HG02973 (cell line): ENCODE measurements at regions not wholly inside any gene's neighbourhood (a gene's known extent, or its start where the extent isn't known, plus 50 kb on each side); places are given as distances from the start of the nearest gene placed in this dataset.

Source experiments
- ATAC-seq: cut with Tn5 transposase; IDR thresholded peaks from one replicate; pipeline ENCODE4 v1.9.1; 2021; ENCODE audit warnings: moderate library complexity; ENCODE audit not compliant: unreplicated experiment

GRCh38 chr1:208757846-208758245, 513.7 kb upstream of the PLXNA2 start:
- no peak for ATAC-seq

GRCh38 chr1:208759255-208759654, 515.1 kb upstream of the PLXNA2 start:
- no peak for ATAC-seq

- no peak for ATAC-seq
These were observed 519.8 kb upstream of the PLXNA2 start for GRCh38 chr1:208763971-208764370.

GRCh38 chr1:208766832-208767231, 522.6 kb upstream of the PLXNA2 start:
- ATAC-seq, result no peak

GRCh38 chr1:208767816-208768215, 523.6 kb upstream of the PLXNA2 start:
- no peak for ATAC-seq

GRCh38 chr1:208772891-208773290, 528.7 kb upstream of the PLXNA2 start:
- no peak for ATAC-seq

- no peak for ATAC-seq
These were observed 531.7 kb upstream of the PLXNA2 start for GRCh38 chr1:208775841-208776240.

- no peak for ATAC-seq
These were observed 534.2 kb upstream of the PLXNA2 start for GRCh38 chr1:208778417-208778816.

- ATAC-seq, result no peak
These were observed 537.3 kb upstream of the PLXNA2 start for GRCh38 chr1:208781391-208782045.

GRCh38 chr1:208782186-208782585, 538.0 kb upstream of the PLXNA2 start:
- no peak for ATAC-seq

- no peak for ATAC-seq
These were observed 541.4 kb upstream of the PLXNA2 start for GRCh38 chr1:208785629-208786028.

- no peak for ATAC-seq
These were observed 543.0 kb upstream of the PLXNA2 start for GRCh38 chr1:208787219-208787618.

- ATAC-seq, result no peak
These were observed 543.9 kb upstream of the PLXNA2 start for GRCh38 chr1:208788013-208788540.

- no peak for ATAC-seq
These were observed 547.3 kb upstream of the PLXNA2 start for GRCh38 chr1:208791456-208791855.

GRCh38 chr1:208793861-208794345, 549.7 kb upstream of the PLXNA2 start:
- no peak for ATAC-seq

GRCh38 chr1:208799186-208799585, 555.0 kb upstream of the PLXNA2 start:
- no peak for ATAC-seq

- ATAC-seq, result no peak
These were observed 559.0 kb upstream of the PLXNA2 start for GRCh38 chr1:208803011-208803811.

GRCh38 chr1:208807446-208808127, 563.4 kb upstream of the PLXNA2 start:
- no peak for ATAC-seq

- no peak for ATAC-seq
These were observed 564.1 kb upstream of the PLXNA2 start for GRCh38 chr1:208808301-208808700.

GRCh38 chr1:208809876-208810275, 565.7 kb upstream of the PLXNA2 start:
- ATAC-seq, result no peak

- ATAC-seq, result no peak
These were observed 574.7 kb upstream of the PLXNA2 start for GRCh38 chr1:208818770-208819445.
